Fibroblast of lung (primary cell): ENCODE measurements at regions not wholly inside any gene's neighbourhood (a gene's known extent, or its start where the extent isn't known, plus 50 kb on each side); places are given as distances from the start of the nearest gene placed in this dataset.

Experiments
- EZH2 ChIP-seq: IDR thresholded peaks from 2 replicates; pipeline ENCODE4 v1.5.1; 2012; ENCODE audit warnings: low read length, control low read depth, mild to moderate bottlenecking; ENCODE audit errors: missing control alignments
- TF ChIP-seq, protein P1 (sequence below), 2 donors: IDR thresholded peaks in 1 of 2; conservative IDR thresholded peaks in 1 of 2; 1 replicate in 1 of 2; 2 replicates in 1 of 2; pipeline ENCODE4 v1.5.1; 2011 to 2012; ENCODE audit warnings: low read length in 2 of 2, control low read depth in 1 of 2, inconsistent platforms in 1 of 2, low read depth in 1 of 2, mild to moderate bottlenecking in 1 of 2

DNA sequence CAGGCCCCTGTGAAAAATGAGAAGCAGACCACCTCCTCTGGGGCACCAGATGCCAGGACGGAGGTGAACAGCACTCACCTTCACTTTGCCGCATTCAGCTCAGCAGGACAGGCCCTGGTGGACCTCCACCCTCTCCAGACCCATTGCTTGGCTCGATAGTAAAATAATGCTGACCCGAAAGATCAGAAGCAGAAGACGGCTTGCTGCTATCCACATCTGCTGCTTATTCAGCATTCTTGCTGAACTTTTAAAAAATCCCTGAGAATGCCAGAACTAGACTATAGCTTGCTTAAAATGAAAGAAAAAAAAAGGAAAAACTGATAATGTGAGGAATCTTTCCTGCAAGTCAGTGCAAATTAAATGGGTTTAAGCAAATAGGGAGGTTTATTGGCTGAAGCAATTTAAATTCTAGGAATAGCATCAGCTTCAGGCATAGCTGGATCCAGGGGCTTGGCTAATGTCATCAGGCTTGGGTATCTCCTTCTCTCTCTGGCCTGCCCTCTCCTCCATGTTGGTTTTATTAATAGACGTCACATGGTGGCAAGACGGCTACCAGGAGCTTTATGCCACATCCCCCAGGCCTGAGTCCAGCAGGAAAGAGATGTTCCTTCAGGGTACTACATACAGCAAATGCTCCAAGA is 137.9 kb downstream of the SCARB1 start:
- TF ChIP-seq, protein P1, sequence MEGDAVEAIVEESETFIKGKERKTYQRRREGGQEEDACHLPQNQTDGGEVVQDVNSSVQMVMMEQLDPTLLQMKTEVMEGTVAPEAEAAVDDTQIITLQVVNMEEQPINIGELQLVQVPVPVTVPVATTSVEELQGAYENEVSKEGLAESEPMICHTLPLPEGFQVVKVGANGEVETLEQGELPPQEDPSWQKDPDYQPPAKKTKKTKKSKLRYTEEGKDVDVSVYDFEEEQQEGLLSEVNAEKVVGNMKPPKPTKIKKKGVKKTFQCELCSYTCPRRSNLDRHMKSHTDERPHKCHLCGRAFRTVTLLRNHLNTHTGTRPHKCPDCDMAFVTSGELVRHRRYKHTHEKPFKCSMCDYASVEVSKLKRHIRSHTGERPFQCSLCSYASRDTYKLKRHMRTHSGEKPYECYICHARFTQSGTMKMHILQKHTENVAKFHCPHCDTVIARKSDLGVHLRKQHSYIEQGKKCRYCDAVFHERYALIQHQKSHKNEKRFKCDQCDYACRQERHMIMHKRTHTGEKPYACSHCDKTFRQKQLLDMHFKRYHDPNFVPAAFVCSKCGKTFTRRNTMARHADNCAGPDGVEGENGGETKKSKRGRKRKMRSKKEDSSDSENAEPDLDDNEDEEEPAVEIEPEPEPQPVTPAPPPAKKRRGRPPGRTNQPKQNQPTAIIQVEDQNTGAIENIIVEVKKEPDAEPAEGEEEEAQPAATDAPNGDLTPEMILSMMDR (conservative IDR thresholded peaks at IDR 0.05 in 1 of 2, IDR thresholded peaks at IDR 0.05 in 1 of 2; ENCODE audit: low read depth in 1 of 2, low read length in 2 of 2), result no peak
- TF ChIP-seq EZH2, result no peak
